ENCODE measurements at regions not wholly inside any gene's neighbourhood (a gene's known extent, or its start where the extent isn't known, plus 50 kb on each side); places are given as distances from the start of the nearest gene placed in this dataset.
"Not testable (repeated sequence)": the region's sequence is repeated elsewhere in the genome, so short reads cannot be mapped to it uniquely, and the experiment has no call there.

- no peak for DNase-seq
Observed at GRCh38 chr4:18621186-18621585, 599.6 kb upstream of the LCORL start.

GRCh38 chr4:18616720-18617119, 595.2 kb upstream of the LCORL start:
- DNase-seq, result no peak

GRCh38 chr4:18611026-18611425, 589.5 kb upstream of the LCORL start:
- no peak for DNase-seq

GRCh38 chr4:18608908-18609533, 587.5 kb upstream of the LCORL start:
- DNase-seq, result no peak

GRCh38 chr4:18602610-18603009, 581.1 kb upstream of the LCORL start:
- DNase-seq, result not testable (repeated sequence)

GRCh38 chr4:18593297-18594002, 571.9 kb upstream of the LCORL start:
- peak; percentile 63 for DNase-seq

GRCh38 chr4:18582841-18583240, 561.3 kb upstream of the LCORL start:
- DNase-seq, result no peak

- DNase-seq, result no peak
Observed at GRCh38 chr4:18578307-18578706, 556.8 kb upstream of the LCORL start.

GRCh38 chr4:18572481-18572880, 550.9 kb upstream of the LCORL start:
- DNase-seq, result no peak

GRCh38 chr4:18571301-18571761, 549.8 kb upstream of the LCORL start:
- DNase-seq, result no peak

GRCh38 chr4:18570370-18570769, 548.8 kb upstream of the LCORL start:
- DNase-seq, result no peak

- DNase-seq, result no peak
Observed at GRCh38 chr4:18568600-18568999, 547.0 kb upstream of the LCORL start.

GRCh38 chr4:18566970-18567799, 545.6 kb upstream of the LCORL start:
- no peak for DNase-seq

- no peak for DNase-seq
Observed at GRCh38 chr4:18559492-18559891, 537.9 kb upstream of the LCORL start.

- no peak for DNase-seq
Observed at GRCh38 chr4:18556402-18556801, 534.8 kb upstream of the LCORL start.

GRCh38 chr4:18540349-18540748, 518.8 kb upstream of the LCORL start:
- no peak for DNase-seq

- no peak for DNase-seq
Observed at GRCh38 chr4:18538121-18538520, 516.6 kb upstream of the LCORL start.

GRCh38 chr4:18536428-18536827, 514.9 kb upstream of the LCORL start:
- DNase-seq, result no peak

- DNase-seq, result no peak
Observed at GRCh38 chr4:18535948-18536347, 514.4 kb upstream of the LCORL start.

- no peak for DNase-seq
Observed at GRCh38 chr4:18533262-18533775, 511.8 kb upstream of the LCORL start.

GRCh38 chr4:18531731-18532130, 510.2 kb upstream of the LCORL start:
- no peak for DNase-seq

- DNase-seq, result no peak
Observed at GRCh38 chr4:18529482-18529881, 507.9 kb upstream of the LCORL start.

- DNase-seq, result no peak
Observed at GRCh38 chr4:18524667-18525066, 503.1 kb upstream of the LCORL start.

GRCh38 chr4:18518098-18518497, 496.5 kb upstream of the LCORL start:
- DNase-seq, result no peak

Measured in right hindlimb (tissue), 1 donor.